GM23338 (cell line): ENCODE measurements at regions not wholly inside any gene's neighbourhood (a gene's known extent, or its start where the extent isn't known, plus 50 kb on each side); places are given as distances from the start of the nearest gene placed in this dataset.

Experiments
- CREB1 ChIP-seq: fragments of 250-450 bp; sonication (Bioruptor Pico); IDR thresholded peaks from 2 replicates; pipeline ENCODE4 v1.5.0; 2020; ENCODE audit warnings: low read depth, mild to moderate bottlenecking, moderate library complexity
- JUNB ChIP-seq: IDR thresholded peaks from one replicate; pipeline ENCODE4 v1.6.1; 2016; ENCODE audit warnings: antibody characterized with exemption; ENCODE audit not compliant: unreplicated experiment
- NANOG ChIP-seq: IDR thresholded peaks from 2 replicates; pipeline ENCODE4 v1.6.1; 2016; ENCODE audit warnings: antibody characterized with exemption, borderline replicate concordance
- STAT1 ChIP-seq: IDR thresholded peaks from one replicate; pipeline ENCODE4 v1.6.1; 2016; ENCODE audit warnings: antibody characterized with exemption; ENCODE audit not compliant: unreplicated experiment
- ZNF114 ChIP-seq: fragments of 250-450 bp; sonication (Bioruptor Pico); IDR thresholded peaks from 2 replicates; pipeline ENCODE4 v1.5.0; 2020; ENCODE audit warnings: mild to moderate bottlenecking, moderate library complexity
- ZNF331 ChIP-seq: fragments of 250-450 bp; sonication (Bioruptor Pico); IDR thresholded peaks from 2 replicates; pipeline ENCODE4 v1.5.0; 2020; ENCODE audit warnings: low read depth, mild to moderate bottlenecking, moderate library complexity
- TF ChIP-seq, protein P1 (sequence below): fragments of 250-450 bp; sonication (Bioruptor Pico); IDR thresholded peaks from 2 replicates; pipeline ENCODE4 v1.5.0; 2020; ENCODE audit warnings: mild to moderate bottlenecking, moderate library complexity
- TF ChIP-seq, protein P2 (sequence below): IDR thresholded peaks from one replicate; pipeline ENCODE4 v1.6.1; 2018; ENCODE audit warnings: antibody characterized with exemption; ENCODE audit not compliant: unreplicated experiment
- TF ChIP-seq, protein P3 (sequence below), 2 experiments: fragments of 200-600 bp in 1 of 2; sonication (generic) in 1 of 2; conservative IDR thresholded peaks; 2 replicates each; pipeline versions ENCODE4 v1.5.1 to v1.6.1; 2016 to 2017; ENCODE audit warnings: antibody characterized with exemption in 2 of 2, low read depth in 2 of 2, mild to moderate bottlenecking in 2 of 2, moderate library complexity in 1 of 2

DNA sequence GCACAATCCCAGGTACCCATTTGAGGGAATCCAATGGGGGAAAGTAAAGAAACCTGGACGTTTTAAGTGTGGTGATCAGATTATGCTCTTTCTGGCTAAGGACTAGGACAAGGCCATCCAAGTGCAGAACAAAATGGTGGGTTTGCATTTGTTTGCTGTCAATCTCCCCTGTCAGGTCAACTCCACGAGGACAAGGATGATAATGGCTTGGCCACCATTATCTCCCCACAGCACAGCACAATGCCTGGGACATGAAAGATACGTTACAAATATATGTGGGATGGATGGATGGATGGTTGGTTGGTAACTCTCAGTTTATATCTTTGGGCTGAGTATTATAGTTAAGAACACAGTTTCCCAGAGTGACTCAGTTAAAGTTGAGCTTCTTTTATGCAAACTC, 526.9 kb downstream of the NPIPA7 start (continued):
- TF ChIP-seq, protein P1, sequence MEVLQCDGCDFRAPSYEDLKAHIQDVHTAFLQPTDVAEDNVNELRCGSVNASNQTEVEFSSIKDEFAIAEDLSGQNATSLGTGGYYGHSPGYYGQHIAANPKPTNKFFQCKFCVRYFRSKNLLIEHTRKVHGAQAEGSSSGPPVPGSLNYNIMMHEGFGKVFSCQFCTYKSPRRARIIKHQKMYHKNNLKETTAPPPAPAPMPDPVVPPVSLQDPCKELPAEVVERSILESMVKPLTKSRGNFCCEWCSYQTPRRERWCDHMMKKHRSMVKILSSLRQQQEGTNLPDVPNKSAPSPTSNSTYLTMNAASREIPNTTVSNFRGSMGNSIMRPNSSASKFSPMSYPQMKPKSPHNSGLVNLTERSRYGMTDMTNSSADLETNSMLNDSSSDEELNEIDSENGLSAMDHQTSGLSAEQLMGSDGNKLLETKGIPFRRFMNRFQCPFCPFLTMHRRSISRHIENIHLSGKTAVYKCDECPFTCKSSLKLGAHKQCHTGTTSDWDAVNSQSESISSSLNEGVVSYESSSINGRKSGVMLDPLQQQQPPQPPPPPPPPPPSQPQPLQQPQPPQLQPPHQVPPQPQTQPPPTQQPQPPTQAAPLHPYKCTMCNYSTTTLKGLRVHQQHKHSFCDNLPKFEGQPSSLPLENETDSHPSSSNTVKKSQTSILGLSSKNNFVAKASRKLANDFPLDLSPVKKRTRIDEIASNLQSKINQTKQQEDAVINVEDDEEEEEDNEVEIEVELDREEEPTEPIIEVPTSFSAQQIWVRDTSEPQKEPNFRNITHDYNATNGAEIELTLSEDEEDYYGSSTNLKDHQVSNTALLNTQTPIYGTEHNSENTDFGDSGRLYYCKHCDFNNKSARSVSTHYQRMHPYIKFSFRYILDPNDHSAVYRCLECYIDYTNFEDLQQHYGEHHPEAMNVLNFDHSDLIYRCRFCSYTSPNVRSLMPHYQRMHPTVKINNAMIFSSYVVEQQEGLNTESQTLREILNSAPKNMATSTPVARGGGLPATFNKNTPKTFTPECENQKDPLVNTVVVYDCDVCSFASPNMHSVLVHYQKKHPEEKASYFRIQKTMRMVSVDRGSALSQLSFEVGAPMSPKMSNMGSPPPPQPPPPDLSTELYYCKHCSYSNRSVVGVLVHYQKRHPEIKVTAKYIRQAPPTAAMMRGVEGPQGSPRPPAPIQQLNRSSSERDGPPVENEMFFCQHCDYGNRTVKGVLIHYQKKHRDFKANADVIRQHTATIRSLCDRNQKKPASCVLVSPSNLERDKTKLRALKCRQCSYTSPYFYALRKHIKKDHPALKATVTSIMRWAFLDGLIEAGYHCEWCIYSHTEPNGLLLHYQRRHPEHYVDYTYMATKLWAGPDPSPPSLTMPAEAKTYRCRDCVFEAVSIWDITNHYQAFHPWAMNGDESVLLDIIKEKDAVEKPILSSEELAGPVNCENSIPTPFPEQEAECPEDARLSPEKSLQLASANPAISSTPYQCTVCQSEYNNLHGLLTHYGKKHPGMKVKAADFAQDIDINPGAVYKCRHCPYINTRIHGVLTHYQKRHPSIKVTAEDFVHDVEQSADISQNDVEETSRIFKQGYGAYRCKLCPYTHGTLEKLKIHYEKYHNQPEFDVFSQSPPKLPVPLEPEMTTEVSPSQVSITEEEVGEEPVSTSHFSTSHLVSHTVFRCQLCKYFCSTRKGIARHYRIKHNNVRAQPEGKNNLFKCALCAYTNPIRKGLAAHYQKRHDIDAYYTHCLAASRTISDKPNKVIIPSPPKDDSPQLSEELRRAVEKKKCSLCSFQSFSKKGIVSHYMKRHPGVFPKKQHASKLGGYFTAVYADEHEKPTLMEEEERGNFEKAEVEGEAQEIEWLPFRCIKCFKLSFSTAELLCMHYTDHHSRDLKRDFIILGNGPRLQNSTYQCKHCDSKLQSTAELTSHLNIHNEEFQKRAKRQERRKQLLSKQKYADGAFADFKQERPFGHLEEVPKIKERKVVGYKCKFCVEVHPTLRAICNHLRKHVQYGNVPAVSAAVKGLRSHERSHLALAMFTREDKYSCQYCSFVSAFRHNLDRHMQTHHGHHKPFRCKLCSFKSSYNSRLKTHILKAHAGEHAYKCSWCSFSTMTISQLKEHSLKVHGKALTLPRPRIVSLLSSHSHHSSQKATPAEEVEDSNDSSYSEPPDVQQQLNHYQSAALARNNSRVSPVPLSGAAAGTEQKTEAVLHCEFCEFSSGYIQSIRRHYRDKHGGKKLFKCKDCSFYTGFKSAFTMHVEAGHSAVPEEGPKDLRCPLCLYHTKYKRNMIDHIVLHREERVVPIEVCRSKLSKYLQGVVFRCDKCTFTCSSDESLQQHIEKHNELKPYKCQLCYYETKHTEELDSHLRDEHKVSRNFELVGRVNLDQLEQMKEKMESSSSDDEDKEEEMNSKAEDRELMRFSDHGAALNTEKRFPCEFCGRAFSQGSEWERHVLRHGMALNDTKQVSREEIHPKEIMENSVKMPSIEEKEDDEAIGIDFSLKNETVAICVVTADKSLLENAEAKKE (CRISPR knock-in tag): no peak
- TF ChIP-seq, protein P2, sequence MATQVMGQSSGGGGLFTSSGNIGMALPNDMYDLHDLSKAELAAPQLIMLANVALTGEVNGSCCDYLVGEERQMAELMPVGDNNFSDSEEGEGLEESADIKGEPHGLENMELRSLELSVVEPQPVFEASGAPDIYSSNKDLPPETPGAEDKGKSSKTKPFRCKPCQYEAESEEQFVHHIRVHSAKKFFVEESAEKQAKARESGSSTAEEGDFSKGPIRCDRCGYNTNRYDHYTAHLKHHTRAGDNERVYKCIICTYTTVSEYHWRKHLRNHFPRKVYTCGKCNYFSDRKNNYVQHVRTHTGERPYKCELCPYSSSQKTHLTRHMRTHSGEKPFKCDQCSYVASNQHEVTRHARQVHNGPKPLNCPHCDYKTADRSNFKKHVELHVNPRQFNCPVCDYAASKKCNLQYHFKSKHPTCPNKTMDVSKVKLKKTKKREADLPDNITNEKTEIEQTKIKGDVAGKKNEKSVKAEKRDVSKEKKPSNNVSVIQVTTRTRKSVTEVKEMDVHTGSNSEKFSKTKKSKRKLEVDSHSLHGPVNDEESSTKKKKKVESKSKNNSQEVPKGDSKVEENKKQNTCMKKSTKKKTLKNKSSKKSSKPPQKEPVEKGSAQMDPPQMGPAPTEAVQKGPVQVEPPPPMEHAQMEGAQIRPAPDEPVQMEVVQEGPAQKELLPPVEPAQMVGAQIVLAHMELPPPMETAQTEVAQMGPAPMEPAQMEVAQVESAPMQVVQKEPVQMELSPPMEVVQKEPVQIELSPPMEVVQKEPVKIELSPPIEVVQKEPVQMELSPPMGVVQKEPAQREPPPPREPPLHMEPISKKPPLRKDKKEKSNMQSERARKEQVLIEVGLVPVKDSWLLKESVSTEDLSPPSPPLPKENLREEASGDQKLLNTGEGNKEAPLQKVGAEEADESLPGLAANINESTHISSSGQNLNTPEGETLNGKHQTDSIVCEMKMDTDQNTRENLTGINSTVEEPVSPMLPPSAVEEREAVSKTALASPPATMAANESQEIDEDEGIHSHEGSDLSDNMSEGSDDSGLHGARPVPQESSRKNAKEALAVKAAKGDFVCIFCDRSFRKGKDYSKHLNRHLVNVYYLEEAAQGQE: no peak
- TF ChIP-seq, protein P3, sequence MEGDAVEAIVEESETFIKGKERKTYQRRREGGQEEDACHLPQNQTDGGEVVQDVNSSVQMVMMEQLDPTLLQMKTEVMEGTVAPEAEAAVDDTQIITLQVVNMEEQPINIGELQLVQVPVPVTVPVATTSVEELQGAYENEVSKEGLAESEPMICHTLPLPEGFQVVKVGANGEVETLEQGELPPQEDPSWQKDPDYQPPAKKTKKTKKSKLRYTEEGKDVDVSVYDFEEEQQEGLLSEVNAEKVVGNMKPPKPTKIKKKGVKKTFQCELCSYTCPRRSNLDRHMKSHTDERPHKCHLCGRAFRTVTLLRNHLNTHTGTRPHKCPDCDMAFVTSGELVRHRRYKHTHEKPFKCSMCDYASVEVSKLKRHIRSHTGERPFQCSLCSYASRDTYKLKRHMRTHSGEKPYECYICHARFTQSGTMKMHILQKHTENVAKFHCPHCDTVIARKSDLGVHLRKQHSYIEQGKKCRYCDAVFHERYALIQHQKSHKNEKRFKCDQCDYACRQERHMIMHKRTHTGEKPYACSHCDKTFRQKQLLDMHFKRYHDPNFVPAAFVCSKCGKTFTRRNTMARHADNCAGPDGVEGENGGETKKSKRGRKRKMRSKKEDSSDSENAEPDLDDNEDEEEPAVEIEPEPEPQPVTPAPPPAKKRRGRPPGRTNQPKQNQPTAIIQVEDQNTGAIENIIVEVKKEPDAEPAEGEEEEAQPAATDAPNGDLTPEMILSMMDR (conservative IDR thresholded peaks at IDR 0.05; ENCODE audit: low read depth in 2 of 2): no peak
- TF ChIP-seq NANOG: no peak
- no peak for TF ChIP-seq ZNF331 (CRISPR knock-in tag)
- no peak for TF ChIP-seq CREB1 (CRISPR knock-in tag)
- TF ChIP-seq STAT1: no peak
- no peak for TF ChIP-seq ZNF114 (CRISPR knock-in tag)
- no peak for TF ChIP-seq JUNB
